ENCODE measurements at regions not wholly inside any gene's neighbourhood (a gene's known extent, or its start where the extent isn't known, plus 50 kb on each side); places are given as distances from the start of the nearest gene placed in this dataset.

DNA sequence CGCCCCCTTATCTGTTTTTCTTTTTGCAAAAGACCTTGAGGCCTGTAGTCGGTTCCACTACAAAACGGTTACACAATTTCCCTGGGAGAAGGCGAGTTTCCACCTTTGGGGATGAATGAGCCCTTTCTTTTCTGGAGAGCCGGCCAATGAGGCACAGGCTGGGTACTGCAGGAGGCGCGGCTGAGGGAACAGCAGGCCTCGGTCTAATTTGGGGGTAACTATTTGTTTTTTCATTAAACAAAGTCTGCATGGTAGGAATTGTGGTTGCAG, 129.2 kb downstream of the MYCN start:
- Histone ChIP-seq H3K9me3 (no peaks in the 10 kb centered on the region), H3K27ac (no peak overlapping the region), H3K27me3 (replicated peaks; ENCODE audit: insufficient read depth) (no peaks in the 10 kb centered on the region), H3K4me3 (no peak overlapping the region), H3K36me3 (no peaks in the 10 kb centered on the region), H3K4me1 (replicated peaks) (no peaks in the 10 kb centered on the region)
- WGBS = 78% methylated on average over 8 of the region's 8 CpGs
- DNase-seq (ENCODE audit: low spot score) = no peak
- no peak for TF ChIP-seq POLR2A (IDR thresholded peaks at IDR 0.05)
- intact Hi-C loops (cut with DNase I) = no loop called here

DNA sequence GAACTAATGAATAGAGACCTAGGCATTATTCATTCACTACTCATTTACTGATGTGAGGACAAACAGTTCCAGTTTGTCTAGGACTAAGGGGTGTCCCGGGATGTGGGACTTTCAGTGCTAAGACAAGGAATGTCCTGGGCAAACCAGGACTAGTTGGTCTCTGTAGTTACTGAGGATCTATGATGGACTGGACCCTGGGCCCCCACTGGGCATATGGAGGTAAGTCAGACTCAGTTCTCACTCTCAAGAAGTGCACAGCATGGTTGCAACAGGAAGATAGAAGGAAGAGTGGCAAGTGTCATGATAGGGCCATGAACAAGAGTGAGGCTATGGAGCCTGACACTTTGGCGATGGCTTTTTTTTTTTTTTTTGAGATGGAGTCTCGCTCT, 128.2 kb downstream of the MYCN start:
- intact Hi-C loops (cut with DNase I) = no loop called here
- TF ChIP-seq POLR2AphosphoS5 (IDR thresholded peaks at IDR 0.05) (no peak), CTCF (IDR thresholded peaks at IDR 0.05) (no peak), POLR2A (IDR thresholded peaks at IDR 0.05) (no peak)
- H3K4me1 ChIP-seq (replicated peaks) = no peaks in the 10 kb centered on the region
- H3K36me3 ChIP-seq = no peaks in the 10 kb centered on the region
- no peaks in the 10 kb centered on the region for H3K9me3 ChIP-seq
- H3K27ac ChIP-seq = no peak overlapping the region
- DNase-seq (ENCODE audit: low spot score) = no peak
- no peaks in the 10 kb centered on the region for H3K27me3 ChIP-seq (replicated peaks; ENCODE audit: insufficient read depth)
- H3K4me3 ChIP-seq = no peak overlapping the region
- 96% methylated on average over 3 of the region's 3 CpGs for WGBS

- Histone ChIP-seq H3K27ac (no peak overlapping the region), H3K27me3 (replicated peaks; ENCODE audit: insufficient read depth) (no peaks in the 10 kb centered on the region)
- WGBS = 93% methylated on average over 11 of the region's 11 CpGs
These were observed 127.7 kb downstream of the MYCN start for GRCh38 chr2:16067866-16068551.

DNA sequence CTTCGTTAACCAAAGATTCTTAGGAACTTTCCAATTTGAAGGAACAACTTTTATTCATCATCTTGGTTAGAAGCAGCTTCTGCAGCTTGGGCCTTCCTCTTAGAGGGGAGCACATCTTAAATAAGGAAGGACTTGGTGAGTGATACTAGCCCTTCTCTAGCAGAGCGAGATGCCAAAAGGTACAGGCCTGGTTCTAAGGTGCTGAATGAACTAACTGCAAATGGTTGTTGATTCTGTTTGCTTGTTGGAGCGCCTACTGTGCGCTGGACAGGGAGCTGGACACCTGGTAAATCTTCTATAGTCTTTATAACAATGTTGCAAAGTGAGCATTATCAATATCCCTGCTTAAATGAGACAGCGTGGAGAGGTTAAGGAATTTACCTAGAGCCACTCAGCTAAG, 127.1 kb downstream of the MYCN start:
- WGBS = 82% methylated on average over 5 of the region's 5 CpGs
- H3K4me3 ChIP-seq = no peak overlapping the region
- no peak overlapping the region for H3K27ac ChIP-seq
- intact Hi-C loops (cut with DNase I) = no loop called here
- TF ChIP-seq POLR2AphosphoS5 (IDR thresholded peaks at IDR 0.05) (no peak), CTCF (IDR thresholded peaks at IDR 0.05) (no peak), POLR2A (IDR thresholded peaks at IDR 0.05) (no peak)
- DNase-seq (ENCODE audit: low spot score) = no peak
- H3K4me1 ChIP-seq (replicated peaks) = no peaks in the 10 kb centered on the region
- H3K27me3 ChIP-seq (replicated peaks; ENCODE audit: insufficient read depth) = no peaks in the 10 kb centered on the region
- no peaks in the 10 kb centered on the region for H3K36me3 ChIP-seq
- H3K9me3 ChIP-seq = no peaks in the 10 kb centered on the region

More at GRCh38 chr2:16067866-16068551, 127.7 kb downstream of the MYCN start:
- no peaks in the 10 kb centered on the region for H3K4me1 ChIP-seq (replicated peaks)
- no peak for TF ChIP-seq CTCF (IDR thresholded peaks at IDR 0.05)
- TF ChIP-seq POLR2A (IDR thresholded peaks at IDR 0.05) = no peak
- no peak for TF ChIP-seq POLR2AphosphoS5 (IDR thresholded peaks at IDR 0.05)
- H3K36me3 ChIP-seq = no peaks in the 10 kb centered on the region
- H3K9me3 ChIP-seq = no peaks in the 10 kb centered on the region
- no peak for DNase-seq (ENCODE audit: low spot score)
- intact Hi-C loops (cut with DNase I) = no loop called here
- H3K4me3 ChIP-seq = no peak overlapping the region

DNA sequence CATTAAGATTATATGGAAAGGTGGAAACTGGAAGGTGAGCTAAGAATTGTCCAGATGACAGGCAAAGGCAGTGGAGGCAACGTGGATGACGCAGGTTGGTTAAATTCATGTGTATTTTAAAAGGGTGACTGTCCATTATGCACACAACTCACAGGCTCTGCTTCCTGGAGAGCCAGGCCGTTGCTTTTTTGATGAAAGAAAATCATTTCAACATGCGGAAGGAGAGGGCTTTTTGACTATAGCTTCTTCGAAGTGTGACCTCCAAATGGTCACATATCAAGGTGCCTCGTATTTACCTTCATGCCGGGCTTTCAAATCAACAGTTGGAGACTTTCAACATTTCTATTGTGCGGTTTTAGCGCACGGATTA, 126.7 kb downstream of the MYCN start:
- H3K27me3 ChIP-seq (replicated peaks; ENCODE audit: insufficient read depth) = no peaks in the 10 kb centered on the region
- intact Hi-C loops (cut with DNase I) = no loop called here
- 80% methylated on average over 10 of the region's 10 CpGs for WGBS
- H3K9me3 ChIP-seq = no peaks in the 10 kb centered on the region
- no peak overlapping the region for H3K4me3 ChIP-seq
- no peaks in the 10 kb centered on the region for H3K36me3 ChIP-seq
- TF ChIP-seq CTCF (IDR thresholded peaks at IDR 0.05) = no peak
- DNase-seq (ENCODE audit: low spot score) = no peak
- H3K27ac ChIP-seq = no peak overlapping the region
- no peaks in the 10 kb centered on the region for H3K4me1 ChIP-seq (replicated peaks)
